ENCODE measurements at regions not wholly inside any gene's neighbourhood (a gene's known extent, or its start where the extent isn't known, plus 50 kb on each side); places are given as distances from the start of the nearest gene placed in this dataset.
A peak's percentile ranks its signal among the peaks of the same experiment; 100 is the strongest.

DNA sequence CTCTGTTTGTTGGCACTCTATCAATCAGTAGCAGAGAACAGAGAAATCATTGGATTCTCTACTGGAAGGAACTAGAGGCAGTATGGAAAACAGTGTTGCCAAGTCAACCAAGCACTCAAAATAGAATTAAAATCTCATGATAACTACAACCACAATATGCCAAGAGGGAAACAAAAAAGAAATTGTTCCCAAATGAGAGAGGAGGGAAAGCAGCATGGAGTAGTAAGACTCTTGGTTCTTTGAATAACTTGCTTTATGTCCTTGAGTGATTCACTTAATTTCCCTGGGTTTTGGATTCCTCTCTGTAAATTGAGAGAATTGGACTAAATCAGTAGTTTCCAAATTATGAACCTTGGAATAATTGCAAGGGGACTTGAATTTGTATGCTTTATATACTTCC lies 285.5 kb upstream of the ANKRD50 start:
- Histone ChIP-seq H3K27me3 (no peaks in the 10 kb centered on the region), H3K27ac (no peak overlapping the region), H3K36me3 (no peaks in the 10 kb centered on the region), H3K4me3 (no peak overlapping the region), H3K9me3 (no peaks in the 10 kb centered on the region), H3K4me1 (no peaks in the 10 kb centered on the region)
- peak in 1 of 2 donors; percentile 38 for DNase-seq
- intact Hi-C loops (cut with DNase I; ENCODE audit: low total_unique reads): no loop called here
- TF ChIP-seq, protein P1, sequence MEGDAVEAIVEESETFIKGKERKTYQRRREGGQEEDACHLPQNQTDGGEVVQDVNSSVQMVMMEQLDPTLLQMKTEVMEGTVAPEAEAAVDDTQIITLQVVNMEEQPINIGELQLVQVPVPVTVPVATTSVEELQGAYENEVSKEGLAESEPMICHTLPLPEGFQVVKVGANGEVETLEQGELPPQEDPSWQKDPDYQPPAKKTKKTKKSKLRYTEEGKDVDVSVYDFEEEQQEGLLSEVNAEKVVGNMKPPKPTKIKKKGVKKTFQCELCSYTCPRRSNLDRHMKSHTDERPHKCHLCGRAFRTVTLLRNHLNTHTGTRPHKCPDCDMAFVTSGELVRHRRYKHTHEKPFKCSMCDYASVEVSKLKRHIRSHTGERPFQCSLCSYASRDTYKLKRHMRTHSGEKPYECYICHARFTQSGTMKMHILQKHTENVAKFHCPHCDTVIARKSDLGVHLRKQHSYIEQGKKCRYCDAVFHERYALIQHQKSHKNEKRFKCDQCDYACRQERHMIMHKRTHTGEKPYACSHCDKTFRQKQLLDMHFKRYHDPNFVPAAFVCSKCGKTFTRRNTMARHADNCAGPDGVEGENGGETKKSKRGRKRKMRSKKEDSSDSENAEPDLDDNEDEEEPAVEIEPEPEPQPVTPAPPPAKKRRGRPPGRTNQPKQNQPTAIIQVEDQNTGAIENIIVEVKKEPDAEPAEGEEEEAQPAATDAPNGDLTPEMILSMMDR (IDR thresholded peaks at IDR 0.05): no peak
- TF ChIP-seq EP300 (IDR thresholded peaks at IDR 0.05) (no peak), POLR2AphosphoS5 (IDR thresholded peaks at IDR 0.05) (no peak), POLR2A (IDR thresholded peaks at IDR 0.05) (no peak)

GRCh38 chr4:124997124-124997523 lies 284.6 kb upstream of the ANKRD50 start:
- Histone ChIP-seq H3K27ac (no peak overlapping the region), H3K27me3 (no peaks in the 10 kb centered on the region), H3K4me1 (no peaks in the 10 kb centered on the region), H3K9me3 (no peaks in the 10 kb centered on the region), H3K4me3 (no peak overlapping the region), H3K36me3 (no peaks in the 10 kb centered on the region)
- intact Hi-C loops (cut with DNase I; ENCODE audit: low total_unique reads): no loop called here
- WGBS, 5 donors: 70 to 95% (median 90%) methylated on average over 1 of the region's 1 CpG
- DNase-seq: no peak
- no peak for TF ChIP-seq EP300 (IDR thresholded peaks at IDR 0.05)
- TF ChIP-seq, protein P1 (IDR thresholded peaks at IDR 0.05): no peak
- no peak for TF ChIP-seq POLR2A (IDR thresholded peaks at IDR 0.05)
- TF ChIP-seq POLR2AphosphoS5 (IDR thresholded peaks at IDR 0.05): no peak

GRCh38 chr4:124993838-124994237 lies 281.3 kb upstream of the ANKRD50 start:
- no peaks in the 10 kb centered on the region for H3K36me3 ChIP-seq
- H3K9me3 ChIP-seq: no peaks in the 10 kb centered on the region
- TF ChIP-seq, protein P1 (IDR thresholded peaks at IDR 0.05): no peak
- TF ChIP-seq POLR2AphosphoS5 (IDR thresholded peaks at IDR 0.05): no peak
- TF ChIP-seq POLR2A (IDR thresholded peaks at IDR 0.05): no peak
- TF ChIP-seq EP300 (IDR thresholded peaks at IDR 0.05): no peak
- no peak overlapping the region for H3K27ac ChIP-seq
- WGBS, 5 donors: 70 to 90% (median 80%) methylated on average over 2 of the region's 2 CpGs
- no peak for DNase-seq
- intact Hi-C loops (cut with DNase I; ENCODE audit: low total_unique reads): no loop called here
- H3K4me3 ChIP-seq: no peak overlapping the region
- no peaks in the 10 kb centered on the region for H3K4me1 ChIP-seq
- no peaks in the 10 kb centered on the region for H3K27me3 ChIP-seq

- Histone ChIP-seq H3K27me3 (no peaks in the 10 kb centered on the region), H3K27ac (no peak overlapping the region), H3K4me3 (no peak overlapping the region), H3K36me3 (no peaks in the 10 kb centered on the region), H3K4me1 (no peaks in the 10 kb centered on the region), H3K9me3 (no peaks in the 10 kb centered on the region)
- intact Hi-C loops (cut with DNase I; ENCODE audit: low total_unique reads): no loop called here
- TF ChIP-seq, protein P1 (IDR thresholded peaks at IDR 0.05): no peak
- no peak for TF ChIP-seq POLR2AphosphoS5 (IDR thresholded peaks at IDR 0.05)
- TF ChIP-seq EP300 (IDR thresholded peaks at IDR 0.05): no peak
- no peak for TF ChIP-seq POLR2A (IDR thresholded peaks at IDR 0.05)
- 75 to 87% (median 81%) methylated on average over 2 of the region's 2 CpGs for WGBS, 5 donors
- no peak for DNase-seq
Measured at GRCh38 chr4:124990398-124990797, 277.9 kb upstream of the ANKRD50 start.
